ENCODE measurements at regions not wholly inside any gene's neighbourhood (a gene's known extent, or its start where the extent isn't known, plus 50 kb on each side); places are given as distances from the start of the nearest gene placed in this dataset.

DNA sequence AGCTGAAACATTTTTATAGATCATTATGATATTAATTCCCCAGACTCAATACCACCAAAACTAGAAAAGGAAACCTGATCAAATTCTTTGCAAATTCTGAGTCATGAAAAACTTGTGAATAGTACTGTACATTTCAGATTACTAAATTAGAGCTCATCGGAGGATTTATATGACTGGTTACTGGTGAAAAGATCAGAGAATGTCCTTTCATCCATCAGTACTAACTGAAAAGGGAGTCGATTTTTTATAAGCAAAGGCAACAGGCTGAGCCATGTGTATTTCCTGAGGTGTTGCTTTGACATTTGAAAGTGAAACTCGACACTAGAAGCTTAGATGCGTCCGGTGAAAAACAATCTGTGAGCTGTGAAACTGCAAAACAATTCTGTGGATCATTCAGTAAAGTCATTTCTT is 155.7 kb downstream of the TNFSF18 start:
- DNase-seq, result no peak

DNA sequence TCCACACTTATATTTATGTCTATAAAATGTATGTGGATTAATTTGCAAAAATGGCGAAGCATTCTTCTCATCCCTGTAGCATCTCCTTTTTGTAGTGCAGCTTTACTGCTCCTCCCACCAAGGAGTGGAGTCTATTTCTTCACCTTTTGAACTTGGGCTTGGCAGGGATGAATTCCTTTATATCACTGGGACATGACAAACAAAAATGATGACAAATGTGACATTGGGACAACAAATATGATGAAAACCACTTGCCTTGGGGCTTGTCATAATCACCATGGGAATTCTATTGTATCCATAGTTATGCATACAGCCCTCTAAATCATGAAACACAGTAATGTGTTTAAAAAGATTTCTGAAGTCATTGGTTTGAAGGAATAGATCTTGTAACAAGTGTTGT is 155.0 kb downstream of the TNFSF18 start:
- no peak for DNase-seq

DNA sequence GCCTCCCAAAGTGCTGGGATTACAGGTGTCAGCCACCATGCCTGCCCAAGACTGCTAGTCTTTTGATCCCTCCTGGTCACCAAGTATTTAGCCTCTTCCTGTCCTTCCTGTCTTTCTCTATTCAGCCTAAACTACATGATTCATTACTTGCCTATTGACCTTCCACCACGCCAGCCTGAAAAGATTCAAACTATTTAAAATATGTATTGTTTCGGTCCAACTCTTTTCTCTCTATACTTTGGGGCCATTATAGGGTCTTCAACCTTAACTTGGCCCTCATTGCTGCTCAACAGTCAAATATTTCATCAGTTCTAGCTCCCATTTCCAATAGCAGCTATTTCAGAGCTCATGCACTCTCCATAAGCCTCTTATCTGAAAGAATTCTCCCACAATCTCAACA is 153.0 kb downstream of the TNFSF18 start:
- DNase-seq, result no peak

DNA sequence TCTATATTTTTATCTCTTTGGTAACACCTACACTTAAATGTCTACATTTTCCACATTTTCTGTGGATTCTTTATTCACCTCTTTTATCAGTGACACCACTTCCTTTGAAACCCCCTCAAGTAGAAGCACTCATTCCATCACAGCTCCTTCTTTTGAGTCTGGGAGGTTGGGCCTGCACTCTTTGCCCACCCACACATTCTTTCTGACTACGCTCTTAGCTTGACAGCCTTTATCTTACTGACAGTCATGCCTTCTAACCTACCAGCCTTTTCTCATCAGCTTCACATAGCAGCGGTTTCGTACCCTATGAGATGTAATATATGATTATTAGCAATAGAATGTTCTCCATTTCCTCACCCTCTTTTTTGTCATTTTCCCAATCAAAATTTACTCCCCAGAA is 151.9 kb downstream of the TNFSF18 start:
- no peak for DNase-seq

DNA sequence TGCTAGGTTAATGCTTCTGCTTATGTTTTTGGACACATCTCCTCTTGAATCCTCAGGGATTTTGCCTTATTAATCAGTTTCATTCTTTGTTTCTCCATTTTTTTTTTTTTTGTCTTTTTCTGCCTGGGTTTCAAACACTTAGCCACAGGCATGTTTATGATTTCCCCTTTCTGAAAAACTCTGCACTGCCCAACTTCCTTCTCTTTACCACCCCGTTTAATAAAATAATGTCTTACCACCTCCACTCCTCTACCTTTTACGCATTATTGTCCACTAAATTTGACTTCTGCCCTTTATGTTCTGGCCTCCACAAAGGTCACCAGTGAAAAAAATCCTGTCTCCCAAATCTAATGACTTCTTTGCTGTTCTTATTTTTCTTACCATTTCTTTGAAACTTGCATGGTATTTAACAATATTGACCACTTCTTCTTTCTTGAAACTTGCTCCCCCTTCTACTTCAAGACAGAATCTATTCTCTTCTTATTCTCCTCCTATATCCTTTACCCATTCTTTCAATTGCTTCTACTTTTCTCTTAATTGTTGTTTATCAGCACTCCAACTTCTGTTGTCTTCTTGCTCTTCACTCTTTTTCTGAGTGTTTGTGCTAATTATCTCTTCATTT is 150.3 kb downstream of the TNFSF18 start:
- no peak for DNase-seq

DNA sequence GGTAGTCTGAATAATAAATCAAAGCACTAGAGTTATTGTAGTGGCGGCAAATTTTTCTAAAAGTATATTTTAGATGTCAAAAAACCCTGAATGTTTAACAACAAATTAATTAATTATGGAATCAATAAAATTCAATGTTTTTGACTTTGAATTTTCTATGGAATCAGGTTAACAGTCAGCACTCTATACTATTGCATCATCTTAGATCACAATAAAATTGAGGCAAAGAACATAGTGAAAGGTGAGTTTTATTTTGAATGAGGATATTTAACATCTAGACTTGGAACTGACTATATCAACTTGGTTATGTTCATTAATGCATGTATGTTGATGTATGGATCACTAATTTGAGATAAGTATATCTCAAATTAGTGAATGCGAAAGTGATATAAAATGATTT is 148.5 kb downstream of the TNFSF18 start:
- DNase-seq, result no peak

DNA sequence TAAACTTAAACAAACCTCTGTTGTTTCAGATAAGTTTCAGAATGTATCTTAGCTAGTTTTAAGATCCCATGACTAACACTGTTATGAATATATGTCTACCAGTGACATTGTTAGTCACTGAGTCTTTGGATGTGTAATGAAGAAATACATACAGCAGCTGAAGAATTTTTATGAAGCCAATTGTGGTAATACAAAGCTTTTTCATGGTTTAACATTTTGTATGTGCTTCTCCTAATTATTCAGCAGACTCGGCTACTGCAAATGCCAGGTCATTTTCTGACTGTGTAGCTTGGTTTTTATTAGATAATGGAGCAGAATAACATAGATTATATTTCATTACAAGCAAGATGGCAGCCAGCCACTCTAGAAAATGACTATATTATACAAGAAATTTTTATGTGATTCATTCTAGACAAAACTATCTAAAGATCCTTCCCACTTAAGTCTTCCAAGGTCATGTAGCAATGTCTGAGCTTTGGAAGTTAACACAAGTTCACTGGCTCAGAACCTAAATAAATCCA is 147.8 kb downstream of the TNFSF18 start:
- DNase-seq, result no peak

DNA sequence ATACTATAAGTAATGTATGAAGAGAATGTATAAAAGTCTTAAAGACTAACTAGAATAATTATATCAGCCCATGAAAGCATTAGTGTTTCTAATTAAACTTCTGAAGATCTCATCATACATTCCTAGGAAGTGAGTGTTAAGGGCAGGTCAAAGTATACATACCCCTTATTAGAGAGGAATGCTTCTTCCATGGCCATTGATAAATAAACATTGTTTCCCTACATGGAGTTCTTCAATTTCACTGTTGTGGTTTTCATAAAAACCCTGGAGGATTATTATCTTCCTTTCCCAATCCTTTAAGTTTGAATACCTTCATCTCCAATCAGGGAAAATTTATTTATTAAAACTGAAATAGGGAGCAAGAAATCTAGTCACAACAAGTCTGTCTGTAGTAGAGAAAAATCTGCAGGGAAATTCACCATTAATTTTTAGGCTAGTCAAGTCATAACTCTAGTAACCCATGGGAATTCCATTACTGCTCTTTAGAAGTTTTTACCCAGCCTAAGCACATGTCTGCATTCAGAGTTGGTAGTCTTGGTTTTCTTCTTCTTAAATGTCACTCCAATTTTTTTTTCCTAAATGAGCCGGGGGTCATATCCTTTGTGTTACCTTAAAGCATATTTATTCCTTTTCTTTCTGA is 147.0 kb downstream of the TNFSF18 start:
- DNase-seq, result no peak

DNA sequence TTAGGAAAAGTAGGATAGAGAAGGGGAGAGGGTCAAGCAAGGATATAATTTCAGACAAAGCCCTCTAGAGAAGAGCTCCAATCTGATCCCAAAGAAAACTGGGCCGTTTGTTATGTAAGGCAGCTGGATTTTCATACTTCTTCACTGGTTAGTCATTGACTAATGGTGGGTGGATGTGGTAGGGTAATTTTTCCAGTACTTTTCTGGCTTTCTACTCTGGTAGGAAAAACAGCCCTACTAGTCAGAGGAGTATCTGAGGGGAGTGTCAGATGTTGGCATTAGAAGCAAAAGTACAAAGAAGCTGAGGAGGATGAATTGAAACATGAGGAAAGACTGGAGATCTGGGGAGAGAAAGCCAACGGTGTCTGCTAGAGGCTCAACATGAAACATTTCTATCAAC is 145.3 kb downstream of the TNFSF18 start:
- no peak for DNase-seq

DNA sequence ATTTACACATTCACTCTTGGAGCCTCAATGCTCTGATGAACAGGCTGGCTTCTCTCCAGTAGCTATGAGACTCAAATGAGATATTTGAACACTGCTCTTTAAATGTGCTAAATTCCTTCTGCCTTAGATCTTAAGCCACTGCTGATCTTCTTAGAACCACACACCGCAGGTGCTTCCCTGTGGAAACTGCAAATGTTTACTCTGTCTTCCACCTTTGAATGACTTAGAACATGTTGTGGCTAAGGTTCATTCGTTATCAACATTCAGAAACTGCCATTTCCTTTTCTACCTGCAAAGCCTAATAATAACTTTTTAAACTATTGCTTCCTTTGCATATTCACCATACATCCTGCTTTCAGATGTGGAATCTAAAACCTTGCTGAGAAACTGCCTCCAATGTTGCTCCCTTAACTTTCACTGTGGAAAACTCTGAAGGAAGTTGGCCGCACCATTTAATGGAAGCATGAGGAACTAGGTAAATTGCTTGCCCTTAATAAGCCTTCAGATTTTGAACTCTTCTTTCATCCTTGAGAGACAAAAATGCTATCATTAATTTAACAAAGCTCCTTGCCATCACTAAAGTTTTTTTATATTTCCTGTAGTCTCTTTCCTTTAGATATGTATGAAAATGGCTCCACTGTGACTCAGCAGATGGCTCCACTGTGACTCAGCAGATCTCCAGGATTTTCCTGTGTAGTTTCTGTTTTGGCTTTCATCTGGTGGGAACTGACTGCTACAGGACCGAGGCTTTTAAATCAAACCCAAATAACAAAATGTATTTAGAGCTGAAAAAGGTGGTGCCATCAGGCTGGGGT is 143.8 kb downstream of the TNFSF18 start:
- DNase-seq, result no peak

DNA sequence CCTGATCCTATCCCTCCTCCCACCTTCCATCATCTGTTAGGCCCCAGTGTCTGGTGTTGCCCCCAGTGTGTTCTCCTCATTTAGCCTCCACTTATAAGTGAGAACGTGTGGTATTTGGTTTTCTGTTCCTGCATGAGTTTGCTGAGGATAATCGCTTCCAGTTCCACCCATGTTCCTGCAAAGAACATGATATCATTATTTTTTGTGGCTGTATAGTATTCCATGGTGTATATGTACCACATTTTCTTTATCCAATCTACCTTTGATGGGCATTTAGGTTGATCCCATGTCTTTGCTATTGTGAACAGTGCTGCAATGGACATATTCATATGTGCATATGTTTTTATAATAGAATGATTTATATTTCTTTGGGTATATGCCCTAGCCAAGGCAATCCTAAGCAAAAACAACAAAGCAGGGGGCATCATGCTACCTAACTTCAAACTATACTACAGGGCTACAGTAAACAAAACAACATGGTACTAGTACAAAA is 142.9 kb downstream of the TNFSF18 start:
- DNase-seq, result no peak

DNA sequence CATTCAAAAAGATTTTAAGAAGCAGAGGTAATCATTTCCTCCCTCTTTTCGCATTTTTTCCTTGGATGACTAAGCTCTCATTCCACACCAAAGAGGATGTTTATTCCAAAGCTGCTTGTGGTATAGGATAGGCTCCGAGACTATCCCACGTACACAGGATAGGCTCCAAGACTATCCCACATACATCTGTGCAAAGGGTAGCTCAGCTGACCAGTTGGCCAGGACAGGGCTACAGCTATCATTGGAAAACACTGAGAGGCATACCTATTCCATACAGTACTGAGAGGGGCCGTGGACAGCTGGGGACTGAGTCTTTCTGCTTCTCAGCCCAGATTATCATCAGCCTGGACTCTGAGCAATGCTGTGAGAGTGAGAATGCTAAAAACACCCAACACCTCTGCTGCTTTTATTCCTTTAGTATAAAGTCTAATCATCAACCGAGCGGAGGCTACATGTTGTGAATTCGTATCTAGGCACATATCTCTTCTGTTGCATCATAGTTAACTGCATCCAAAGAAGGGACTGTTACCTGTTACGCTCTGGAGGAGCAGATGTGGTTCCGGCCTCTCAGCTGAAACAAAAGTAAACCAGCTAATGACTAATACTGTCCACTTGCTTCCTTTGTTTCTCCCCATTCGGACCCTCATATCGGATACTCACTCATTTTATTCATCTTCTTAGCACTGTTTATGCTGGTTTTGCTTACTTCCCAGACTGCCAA is 141.0 kb downstream of the TNFSF18 start:
- DNase-seq, result no peak

DNA sequence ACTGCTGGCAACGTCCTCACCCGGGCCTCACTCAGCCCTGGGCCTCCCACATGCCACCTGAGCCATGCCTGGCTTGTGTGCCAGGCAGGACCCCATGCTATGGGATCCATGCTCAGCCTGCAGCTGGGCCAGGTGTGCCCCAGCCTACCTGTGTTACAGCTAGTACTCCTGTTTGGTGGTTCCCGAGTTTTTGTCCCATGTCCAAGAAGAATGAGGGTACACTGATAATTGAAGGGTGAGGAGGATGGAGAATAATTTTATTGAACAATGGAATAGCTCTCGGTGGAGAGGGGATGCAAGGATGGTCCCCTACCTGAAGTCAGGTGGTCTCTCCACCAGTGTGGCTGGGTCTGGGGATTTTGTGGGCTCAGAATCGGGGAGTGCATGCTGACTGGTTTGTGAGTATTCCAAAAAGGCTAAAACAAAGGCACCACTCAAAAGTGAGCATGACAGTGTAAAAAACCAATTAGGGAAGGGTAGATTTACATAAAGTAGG is 137.9 kb downstream of the TNFSF18 start:
- DNase-seq, result no peak

DNA sequence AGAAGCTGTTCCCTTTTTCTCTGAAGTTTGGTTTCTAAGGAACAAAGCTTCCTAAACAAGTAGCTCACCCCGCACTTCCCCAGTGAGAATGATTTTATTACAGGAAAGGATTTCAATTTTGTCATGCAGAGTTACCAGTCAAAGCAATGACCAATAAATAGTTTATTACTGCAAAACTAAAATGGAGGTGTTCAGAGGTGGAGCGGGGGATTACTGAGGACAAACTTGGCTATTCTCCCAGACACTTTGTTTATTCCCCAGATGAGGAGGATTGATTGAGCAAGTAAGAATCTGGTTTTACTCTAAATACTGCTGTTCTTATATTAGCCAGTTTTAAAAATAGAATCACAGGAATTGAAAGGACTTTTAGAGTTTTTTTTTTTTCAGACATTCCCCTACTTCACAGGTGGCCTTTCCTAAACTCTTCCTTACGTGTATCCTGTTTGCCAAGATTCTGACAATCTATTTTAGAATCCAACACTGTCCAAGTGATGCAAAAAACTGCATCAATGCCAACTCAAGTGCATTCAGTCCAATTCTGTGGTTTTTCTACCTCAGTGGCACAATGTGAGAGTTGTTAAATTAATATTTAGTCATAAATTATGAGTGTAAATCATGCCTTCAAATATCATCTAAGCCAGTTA is 136.1 kb downstream of the TNFSF18 start:
- no peak for DNase-seq

DNA sequence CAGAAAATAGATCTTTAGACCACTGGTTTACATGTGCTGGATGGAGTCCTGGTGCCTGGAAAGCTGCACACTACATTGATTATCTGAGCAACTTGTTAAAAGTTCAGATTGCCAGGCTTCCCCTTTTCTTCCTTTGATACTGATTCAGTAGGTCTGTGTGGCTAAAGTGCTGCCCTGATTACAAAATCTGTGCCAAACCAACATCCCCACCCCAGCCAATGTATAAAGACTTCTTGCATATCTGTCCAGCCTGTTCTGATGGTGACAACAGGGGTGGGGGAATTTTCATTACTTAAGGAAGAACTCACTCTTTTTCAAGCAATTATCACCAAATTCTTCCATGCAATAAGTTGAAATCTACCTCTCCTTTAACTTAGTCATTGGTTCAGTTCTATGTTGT is 135.5 kb downstream of the TNFSF18 start:
- no peak for DNase-seq

DNA sequence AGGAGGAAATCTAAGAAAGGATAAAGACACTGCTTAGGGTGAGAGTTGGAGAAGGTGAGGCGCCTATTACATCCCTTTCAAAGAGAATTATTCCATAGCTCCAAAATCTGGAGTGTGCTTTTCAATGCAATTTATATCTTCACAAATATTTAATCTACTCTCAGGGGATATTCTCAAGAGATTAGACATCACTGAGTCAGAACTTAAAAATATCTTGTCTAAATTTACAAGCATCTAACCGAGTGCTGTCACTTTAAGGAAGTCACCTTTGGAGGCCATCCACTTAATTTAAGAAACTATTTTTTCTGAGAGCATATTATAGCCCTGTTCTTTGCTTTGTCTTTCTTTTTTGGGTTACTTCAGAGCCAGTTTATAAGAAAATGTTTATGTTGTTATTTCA is 134.6 kb downstream of the TNFSF18 start:
- DNase-seq, result no peak

DNA sequence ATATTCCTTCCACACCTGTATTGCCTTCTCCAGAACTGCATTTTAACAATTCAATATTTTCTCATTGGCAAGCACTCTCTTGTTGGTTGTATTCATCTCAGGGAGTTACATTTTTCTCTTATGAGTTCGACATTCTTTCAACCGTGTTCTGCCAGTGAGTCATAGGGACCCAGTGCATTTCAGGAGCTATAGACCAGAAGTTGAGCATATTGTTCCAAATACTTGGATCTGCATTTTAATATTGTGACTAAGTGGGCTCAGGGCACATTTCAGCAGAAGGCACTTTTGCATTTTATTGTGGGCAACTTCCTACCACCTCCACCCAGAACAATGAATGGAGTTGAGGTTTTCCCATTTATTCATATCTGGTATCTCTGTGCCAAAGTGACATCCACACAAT is 132.8 kb downstream of the TNFSF18 start:
- no peak for DNase-seq

DNA sequence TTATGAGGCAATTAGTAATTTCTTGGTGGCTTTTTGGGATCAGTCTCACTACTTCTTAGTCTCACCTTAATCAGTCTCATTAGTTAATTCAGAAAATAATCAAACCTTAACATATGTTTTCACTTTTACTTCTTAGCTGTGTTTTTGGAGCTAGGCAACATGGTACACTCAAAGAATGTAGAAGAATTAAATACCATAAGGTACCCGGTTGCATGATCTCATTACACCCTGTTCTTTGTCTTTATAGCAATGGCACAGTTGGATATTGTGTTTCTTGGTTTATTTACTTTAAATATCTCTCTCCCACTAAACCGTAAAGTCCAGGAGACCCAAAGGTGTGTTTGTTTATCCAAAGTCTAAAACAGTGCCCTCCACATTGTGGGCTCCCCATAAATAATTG is 132.3 kb downstream of the TNFSF18 start:
- DNase-seq, result no peak

DNA sequence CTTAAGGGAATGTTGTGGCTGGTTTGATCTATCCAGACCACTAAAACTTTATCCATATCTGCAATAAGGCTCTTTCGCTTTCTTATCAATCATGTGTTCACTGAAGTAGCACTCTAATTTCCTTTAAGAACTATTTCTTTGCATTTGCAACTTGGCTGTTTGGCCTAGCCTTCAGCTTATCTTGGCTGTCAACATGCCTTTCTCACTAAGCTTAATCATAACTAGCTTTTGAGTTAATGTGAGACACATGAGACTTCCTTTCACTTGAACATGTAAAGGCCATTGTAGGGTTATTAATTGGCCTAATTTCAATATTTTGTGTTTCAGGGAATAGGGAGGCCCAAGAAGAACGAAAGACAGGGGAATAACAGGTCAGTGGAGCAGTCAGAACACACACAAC is 124.7 kb downstream of the TNFSF18 start:
- DNase-seq, result no peak

DNA sequence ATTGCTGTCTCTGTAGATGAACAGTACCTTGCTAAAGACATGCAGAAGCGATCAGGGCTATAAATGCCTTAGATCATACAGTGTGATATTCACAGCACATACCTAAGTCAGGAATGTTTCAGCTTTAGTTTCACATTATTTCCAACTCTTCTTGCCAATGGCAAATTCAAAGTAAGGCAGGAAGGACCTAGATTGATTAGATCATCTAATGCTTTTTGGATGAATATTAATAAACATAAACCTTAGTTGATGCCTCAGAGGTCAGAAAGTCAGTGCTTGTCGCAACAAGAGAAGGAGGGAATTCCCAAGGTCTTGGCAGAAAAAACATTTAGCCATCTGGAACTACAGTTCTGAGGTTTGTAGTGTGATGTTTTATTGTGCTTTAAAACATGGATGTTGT is 122.3 kb downstream of the TNFSF18 start:
- DNase-seq, result no peak

DNA sequence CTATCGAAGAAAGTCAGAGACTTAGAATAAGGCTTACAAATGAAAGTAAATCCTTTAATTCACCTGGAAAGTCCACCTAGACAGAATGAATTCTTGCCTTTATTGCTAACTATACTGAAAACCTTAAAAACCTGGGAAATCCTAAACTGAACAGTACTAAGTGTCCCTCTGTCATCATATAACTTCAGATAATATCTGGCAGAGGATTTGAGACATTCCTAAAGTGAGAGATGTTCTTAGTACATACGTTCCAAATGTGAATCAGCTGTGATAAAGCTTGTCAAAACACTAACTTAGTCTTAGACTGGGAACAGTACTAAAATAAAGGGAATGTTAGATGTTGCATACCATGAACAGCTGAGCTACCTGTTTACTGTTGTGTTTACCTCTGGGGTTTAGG is 121.7 kb downstream of the TNFSF18 start:
- DNase-seq, result no peak

DNA sequence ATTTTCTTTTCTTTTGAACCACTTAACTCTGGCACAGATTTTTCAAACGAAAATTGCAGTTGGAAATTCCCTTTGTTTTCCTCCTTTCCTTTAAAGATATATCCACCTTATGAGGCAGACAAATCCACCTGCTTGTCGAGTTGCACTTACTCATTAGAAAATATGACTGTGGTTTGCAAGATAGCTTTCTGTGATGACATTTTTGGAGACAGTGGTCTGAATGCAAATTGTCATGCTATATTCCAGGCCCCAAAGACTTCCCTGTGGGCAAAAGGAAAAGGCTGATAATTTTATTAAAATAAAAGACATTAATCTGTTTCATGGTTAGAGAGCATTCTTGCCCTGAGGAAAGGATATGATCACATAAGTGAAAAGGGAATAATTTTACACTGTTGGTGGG is 120.6 kb downstream of the TNFSF18 start:
- no peak for DNase-seq

DNA sequence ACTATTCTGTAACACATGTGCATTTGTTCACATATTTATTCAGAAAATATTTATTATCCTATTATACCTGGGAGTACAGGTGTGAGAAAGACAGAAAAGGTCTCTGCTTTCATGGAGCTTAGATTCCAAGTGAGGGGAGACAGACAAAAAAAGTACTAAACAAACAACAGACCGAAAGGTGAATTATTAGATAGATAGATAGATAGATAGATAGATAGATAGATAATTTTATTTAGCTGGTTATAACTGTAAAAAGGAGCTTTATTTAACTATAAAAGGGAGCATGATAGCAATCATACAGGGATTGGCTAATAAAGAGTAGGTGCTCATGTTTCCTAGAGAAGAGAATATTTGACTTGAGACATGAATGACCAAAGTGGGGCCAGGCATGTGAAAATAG is 119.4 kb downstream of the TNFSF18 start:
- no peak for DNase-seq

Data from NCI-H1092 treated with DMSO at 0.1 percent for 48 hours (cell line).